ENCODE measurements at regions not wholly inside any gene's neighbourhood (a gene's known extent, or its start where the extent isn't known, plus 50 kb on each side); places are given as distances from the start of the nearest gene placed in this dataset.

DNA sequence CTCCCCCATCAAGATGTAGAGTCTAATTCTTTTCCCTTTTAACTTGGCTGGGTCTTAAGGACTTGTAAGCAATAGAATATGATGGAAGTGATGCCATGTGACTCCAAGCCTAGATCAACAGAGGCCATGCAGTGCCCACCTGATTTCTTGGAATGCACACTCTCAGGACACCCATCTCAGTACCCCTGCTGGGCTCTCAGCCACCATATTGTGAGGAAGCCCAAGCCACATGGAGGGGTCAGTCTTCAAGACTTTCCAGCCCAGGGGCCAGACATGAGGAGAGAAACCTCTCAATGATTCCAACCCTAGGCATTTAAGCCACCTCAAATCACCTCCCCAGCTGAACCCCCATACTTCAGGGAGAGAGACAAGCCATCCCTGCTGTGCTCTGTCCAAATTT lies 62.2 kb upstream of the CARD11 start:
- Histone ChIP-seq H2AK5ac (ENCODE audit: low read length) (no peak overlapping the region), H2BK12ac (ENCODE audit: low read length) (no peak overlapping the region), H3K9ac (ENCODE audit: low read length) (no peak overlapping the region), H3K23ac (ENCODE audit: low read length) (no peak overlapping the region), H3K4me2 (ENCODE audit: low read length) (no peak overlapping the region), H4K12ac (ENCODE audit: low read depth, low read length) (no peak overlapping the region), H3K36me3 (ENCODE audit: control insufficient read depth in 1 of 2, insufficient read depth in 2 of 2, low read length in 2 of 2) (no peaks in the 10 kb centered on the region), H4K91ac (ENCODE audit: low read depth, low read length) (no peak overlapping the region), H3K27ac (ENCODE audit: low read depth, low read length) (no peak overlapping the region), H2BK5ac (ENCODE audit: low read depth, low read length, poor library complexity) (no peak overlapping the region), H3K4me3 (ENCODE audit: low read depth, low read length) (no peak overlapping the region), H3K4me1 (ENCODE audit: control insufficient read depth in 1 of 2, insufficient read depth in 2 of 2, low read length in 2 of 2) (no peaks in the 10 kb centered on the region), H3K9me3 (ENCODE audit: insufficient read depth, low read depth, low read length) (peaks cover 6% of the 10 kb centered on the region), H2AFZ (ENCODE audit: insufficient read depth, low read length, poor library complexity) (no peak overlapping the region), H3K18ac (ENCODE audit: low read length) (no peak overlapping the region), H3K14ac (ENCODE audit: low read length) (no peak overlapping the region), H4K8ac (ENCODE audit: low read depth, low read length) (no peak overlapping the region), H3K4ac (ENCODE audit: low read depth, low read length) (no peak overlapping the region), H2BK120ac (ENCODE audit: insufficient read depth, low read length, poor library complexity) (no peak overlapping the region), H3K27me3 (ENCODE audit: insufficient read depth, low read length) (no peaks in the 10 kb centered on the region), H3K79me2 (ENCODE audit: control insufficient read depth, insufficient read depth, low read length, poor library complexity) (no peaks in the 10 kb centered on the region), H3K79me1 (ENCODE audit: low read length) (no peaks in the 10 kb centered on the region)
- DNase-seq: no peak

DNA sequence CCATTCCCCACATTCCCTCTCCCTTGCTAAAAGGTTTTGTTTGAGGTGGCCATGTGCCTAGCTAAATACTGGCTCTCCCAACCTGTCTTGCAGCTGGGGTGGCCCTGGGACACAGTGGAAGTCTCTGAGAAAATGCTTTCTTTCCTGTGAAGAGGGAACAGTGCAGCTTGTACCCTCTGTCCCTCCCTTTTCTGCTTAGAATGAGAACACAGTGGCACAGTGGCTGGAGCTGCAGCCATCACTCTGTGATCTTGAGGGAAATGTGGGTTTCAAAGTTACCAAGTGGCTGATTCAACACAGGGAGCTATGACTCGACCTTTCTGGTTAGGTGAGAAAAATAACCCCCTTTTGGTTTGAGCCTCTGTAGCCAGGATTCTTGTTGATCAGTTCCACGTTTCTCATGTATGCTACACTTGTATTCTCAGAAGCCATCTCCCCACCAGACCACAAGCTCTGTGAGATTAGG lies 62.7 kb upstream of the CARD11 start:
- Histone ChIP-seq H3K4ac (ENCODE audit: low read depth, low read length) (no peak overlapping the region), H3K36me3 (ENCODE audit: control insufficient read depth in 1 of 2, insufficient read depth in 2 of 2, low read length in 2 of 2) (no peaks in the 10 kb centered on the region), H3K79me1 (ENCODE audit: low read length) (no peaks in the 10 kb centered on the region), H3K4me2 (ENCODE audit: low read length) (no peak overlapping the region), H3K4me1 (ENCODE audit: control insufficient read depth in 1 of 2, insufficient read depth in 2 of 2, low read length in 2 of 2) (no peaks in the 10 kb centered on the region), H3K27me3 (ENCODE audit: insufficient read depth, low read length) (no peaks in the 10 kb centered on the region), H3K79me2 (ENCODE audit: control insufficient read depth, insufficient read depth, low read length, poor library complexity) (no peaks in the 10 kb centered on the region), H3K27ac (ENCODE audit: low read depth, low read length) (no peak overlapping the region), H3K14ac (ENCODE audit: low read length) (no peak overlapping the region), H2BK12ac (ENCODE audit: low read length) (no peak overlapping the region), H4K8ac (ENCODE audit: low read depth, low read length) (no peak overlapping the region), H3K23ac (ENCODE audit: low read length) (no peak overlapping the region), H3K9ac (ENCODE audit: low read length) (no peak overlapping the region), H3K4me3 (ENCODE audit: low read depth, low read length) (no peak overlapping the region), H4K91ac (ENCODE audit: low read depth, low read length) (no peak overlapping the region), H4K12ac (ENCODE audit: low read depth, low read length) (no peak overlapping the region), H3K9me3 (ENCODE audit: insufficient read depth, low read depth, low read length) (peaks cover 6% of the 10 kb centered on the region), H3K18ac (ENCODE audit: low read length) (no peak overlapping the region), H2BK120ac (ENCODE audit: insufficient read depth, low read length, poor library complexity) (no peak overlapping the region), H2BK5ac (ENCODE audit: low read depth, low read length, poor library complexity) (no peak overlapping the region), H2AK5ac (ENCODE audit: low read length) (no peak overlapping the region), H2AFZ (ENCODE audit: insufficient read depth, low read length, poor library complexity) (no peak overlapping the region)
- no CpG with 5 or more reads among the region's 2 CpGs for WGBS (ENCODE audit: extremely low coverage, insufficient coverage, insufficient read length)
- no peak for DNase-seq

DNA sequence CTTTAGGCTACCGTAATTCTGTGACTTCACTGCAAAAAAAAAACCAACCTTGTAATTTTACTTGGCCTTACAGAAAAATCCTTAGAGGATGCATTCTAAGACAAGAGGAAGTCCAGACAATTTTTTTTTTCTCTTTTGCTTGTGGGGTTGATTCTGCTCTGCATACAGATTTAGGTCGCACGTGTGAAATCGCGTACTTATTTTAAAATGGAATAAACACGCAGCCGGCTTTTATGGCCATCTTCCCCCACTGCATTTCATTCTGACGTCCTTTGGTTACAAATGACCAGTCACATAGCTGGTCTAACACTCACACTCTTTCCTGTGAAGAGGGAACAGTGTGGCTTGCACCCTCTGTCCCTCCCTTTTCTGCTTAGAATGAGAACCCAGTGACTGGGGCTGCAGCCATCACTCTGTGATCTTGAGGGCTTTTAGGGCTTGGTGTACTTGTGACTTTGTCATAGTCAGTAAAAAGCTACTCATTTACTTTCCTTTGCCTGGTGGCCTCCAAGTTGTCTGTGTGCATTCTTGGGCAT lies 63.6 kb upstream of the CARD11 start:
- Histone ChIP-seq H3K9me3 (ENCODE audit: insufficient read depth, low read depth, low read length) (peaks cover 6% of the 10 kb centered on the region), H2AFZ (ENCODE audit: insufficient read depth, low read length, poor library complexity) (no peak overlapping the region), H3K4me1 (ENCODE audit: control insufficient read depth in 1 of 2, insufficient read depth in 2 of 2, low read length in 2 of 2) (no peaks in the 10 kb centered on the region), H3K79me2 (ENCODE audit: control insufficient read depth, insufficient read depth, low read length, poor library complexity) (no peaks in the 10 kb centered on the region), H3K27ac (ENCODE audit: low read depth, low read length) (no peak overlapping the region), H3K23ac (ENCODE audit: low read length) (no peak overlapping the region), H4K8ac (ENCODE audit: low read depth, low read length) (no peak overlapping the region), H2BK12ac (ENCODE audit: low read length) (no peak overlapping the region), H2BK5ac (ENCODE audit: low read depth, low read length, poor library complexity) (no peak overlapping the region), H4K12ac (ENCODE audit: low read depth, low read length) (no peak overlapping the region), H3K79me1 (ENCODE audit: low read length) (no peaks in the 10 kb centered on the region), H3K9ac (ENCODE audit: low read length) (no peak overlapping the region), H3K4me2 (ENCODE audit: low read length) (no peak overlapping the region), H2BK120ac (ENCODE audit: insufficient read depth, low read length, poor library complexity) (no peak overlapping the region), H3K4me3 (ENCODE audit: low read depth, low read length) (no peak overlapping the region), H3K36me3 (ENCODE audit: control insufficient read depth in 1 of 2, insufficient read depth in 2 of 2, low read length in 2 of 2) (no peaks in the 10 kb centered on the region), H3K27me3 (ENCODE audit: insufficient read depth, low read length) (no peaks in the 10 kb centered on the region), H4K91ac (ENCODE audit: low read depth, low read length) (no peak overlapping the region), H3K14ac (ENCODE audit: low read length) (no peak overlapping the region), H3K4ac (ENCODE audit: low read depth, low read length) (no peak overlapping the region), H2AK5ac (ENCODE audit: low read length) (no peak overlapping the region), H3K18ac (ENCODE audit: low read length) (no peak overlapping the region)
- DNase-seq: no peak
- no CpG with 5 or more reads among the region's 8 CpGs for whole genome bisulfite sequencing (ENCODE audit: extremely low coverage, insufficient coverage, insufficient read length)

DNA sequence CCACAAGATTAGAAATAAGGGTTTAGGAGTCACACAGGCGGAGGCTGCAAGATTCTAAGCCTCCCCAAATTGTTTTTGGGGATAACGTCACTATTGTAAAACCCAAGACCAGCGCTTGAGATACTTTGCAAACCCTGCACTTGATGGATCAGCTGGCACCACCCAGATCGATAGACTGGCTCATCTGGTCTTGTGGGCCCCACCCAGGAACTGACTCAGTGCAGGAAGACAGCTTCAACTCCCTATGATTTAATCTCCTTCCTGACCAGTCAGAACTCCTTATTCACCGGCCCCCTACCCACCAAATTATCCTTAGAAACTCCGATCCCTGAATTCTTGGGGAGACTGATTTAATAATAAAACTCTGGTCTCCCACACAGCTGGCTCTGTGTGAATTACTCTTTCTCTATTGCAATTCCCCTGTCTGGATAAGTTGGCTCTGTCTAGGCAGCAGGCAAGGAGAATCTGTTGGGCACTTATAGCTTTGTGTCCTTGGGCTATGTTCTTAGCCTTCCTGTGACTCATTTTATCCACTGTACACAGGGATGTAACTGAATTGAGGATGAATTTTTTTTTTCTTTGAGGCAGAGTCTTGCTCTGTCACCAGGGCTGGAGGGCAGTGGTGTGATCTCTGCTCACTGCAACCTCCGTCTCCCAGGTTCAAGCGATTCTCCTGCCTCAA lies 64.4 kb upstream of the CARD11 start:
- no peak overlapping the region for H3K14ac ChIP-seq (ENCODE audit: low read length)
- no peak overlapping the region for H3K4me2 ChIP-seq (ENCODE audit: low read length)
- H2AK5ac ChIP-seq (ENCODE audit: low read length): no peak overlapping the region
- H3K79me2 ChIP-seq (ENCODE audit: control insufficient read depth, insufficient read depth, low read length, poor library complexity): no peaks in the 10 kb centered on the region
- no peak overlapping the region for H2BK5ac ChIP-seq (ENCODE audit: low read depth, low read length, poor library complexity)
- no peak overlapping the region for H3K27ac ChIP-seq (ENCODE audit: low read depth, low read length)
- H4K12ac ChIP-seq (ENCODE audit: low read depth, low read length): no peak overlapping the region
- H3K36me3 ChIP-seq (ENCODE audit: control insufficient read depth in 1 of 2, insufficient read depth in 2 of 2, low read length in 2 of 2): no peaks in the 10 kb centered on the region
- H3K23ac ChIP-seq (ENCODE audit: low read length): no peak overlapping the region
- H4K8ac ChIP-seq (ENCODE audit: low read depth, low read length): no peak overlapping the region
- H3K9ac ChIP-seq (ENCODE audit: low read length): no peak overlapping the region
- peaks cover 6% of the 10 kb centered on the region for H3K9me3 ChIP-seq (ENCODE audit: insufficient read depth, low read depth, low read length)
- H4K91ac ChIP-seq (ENCODE audit: low read depth, low read length): no peak overlapping the region
- no peaks in the 10 kb centered on the region for H3K27me3 ChIP-seq (ENCODE audit: insufficient read depth, low read length)
- H3K4ac ChIP-seq (ENCODE audit: low read depth, low read length): no peak overlapping the region
- H2AFZ ChIP-seq (ENCODE audit: insufficient read depth, low read length, poor library complexity): no peak overlapping the region
- no CpG with 5 or more reads among the region's 8 CpGs for WGBS (ENCODE audit: extremely low coverage, insufficient coverage, insufficient read length)
- H3K18ac ChIP-seq (ENCODE audit: low read length): no peak overlapping the region
- H2BK120ac ChIP-seq (ENCODE audit: insufficient read depth, low read length, poor library complexity): no peak overlapping the region
- H3K79me1 ChIP-seq (ENCODE audit: low read length): no peaks in the 10 kb centered on the region
- H3K4me1 ChIP-seq (ENCODE audit: control insufficient read depth in 1 of 2, insufficient read depth in 2 of 2, low read length in 2 of 2): no peaks in the 10 kb centered on the region
- H2BK12ac ChIP-seq (ENCODE audit: low read length): no peak overlapping the region
- DNase-seq: peak in 1 of 2 donors; percentile 17
- H3K4me3 ChIP-seq (ENCODE audit: low read depth, low read length): no peak overlapping the region

Data from trophoblast cell (in vitro differentiated cells and primary cell).